A673 (cell line): ENCODE measurements at regions not wholly inside any gene's neighbourhood (a gene's known extent, or its start where the extent isn't known, plus 50 kb on each side); places are given as distances from the start of the nearest gene placed in this dataset.

Experiments used
- BruUV-seq: library from RNA; stranded (reverse); fragments of 400-500 nt; replicated peaks from 2 replicates; lab custom pipeline; 2021; lab: Mats Ljungman, UMichigan
- CTCF ChIA-PET: fragments of 300-600 bp; sonication (Branson Sonifier 250); formaldehyde crosslinking; loops from one replicate; lab custom pipeline; 2022; ENCODE audit warnings: antibody characterized with exemption; lab: Charles Lee
- POLR2A ChIA-PET: fragments of 300-600 bp; sonication (Branson Sonifier 250); formaldehyde crosslinking; loops from one replicate; lab custom pipeline; 2022; ENCODE audit warnings: antibody characterized with exemption; ENCODE audit not compliant: low non-redundant PET; lab: Charles Lee
- DNase-seq: peaks from one replicate; pipeline ENCODE4 v3.0.0-alpha.2; 2015; ENCODE audit warnings: low spot score
- H3K27ac ChIP-seq: fragments of 200-600 bp; sonication (generic); 2 replicates; pipeline ENCODE4 v1.5.1; 2016; ENCODE audit warnings: mixed run types, low read depth, mild to moderate bottlenecking, mixed read lengths, antibody characterized with exemption, low read length; ENCODE audit not compliant: poor library complexity, severe bottlenecking
- H3K27me3 ChIP-seq: fragments of 200-600 bp; sonication (generic); replicated peaks from 2 replicates; pipeline ENCODE4 v1.6.1; 2017; ENCODE audit warnings: mixed run types, low read depth, mild to moderate bottlenecking, mixed read lengths, antibody characterized with exemption, low read length; ENCODE audit not compliant: insufficient read depth, poor library complexity
- H3K36me3 ChIP-seq: fragments of 200-600 bp; sonication (generic); 2 replicates; pipeline ENCODE4 v1.6.1; 2016; ENCODE audit warnings: mixed run types, mild to moderate bottlenecking, mixed read lengths, antibody characterized with exemption, low read length; ENCODE audit not compliant: insufficient read depth, poor library complexity, severe bottlenecking
- H3K4me1 ChIP-seq: fragments of 200-600 bp; sonication (generic); 2 replicates; pipeline ENCODE4 v1.6.1; 2017; ENCODE audit warnings: mixed run types, mild to moderate bottlenecking, mixed read lengths, antibody characterized with exemption, low read length; ENCODE audit not compliant: insufficient read depth, poor library complexity, severe bottlenecking
- H3K4me3 ChIP-seq: fragments of 200-600 bp; sonication (generic); 2 replicates; pipeline ENCODE4 v1.5.1; 2016; ENCODE audit warnings: low read depth, mixed run types, mild to moderate bottlenecking, mixed read lengths, low read length; ENCODE audit not compliant: poor library complexity, severe bottlenecking
- H3K9me3 ChIP-seq: fragments of 200-600 bp; sonication (generic); 2 replicates; pipeline ENCODE4 v1.6.1; 2016; ENCODE audit warnings: mixed run types, low read depth, mild to moderate bottlenecking, mixed read lengths, antibody characterized with exemption, low read length; ENCODE audit not compliant: poor library complexity, severe bottlenecking
- EZH2 ChIP-seq: fragments of 200-600 bp; sonication (generic); IDR thresholded peaks from 2 replicates; pipeline ENCODE4 v1.6.1; 2017; ENCODE audit warnings: borderline replicate concordance, low read depth, mild to moderate bottlenecking, mixed read lengths, antibody characterized with exemption, low read length; ENCODE audit not compliant: poor library complexity, severe bottlenecking
- intact Hi-C: fragments of 100-400 bp; cut with micrococcal nuclease; formaldehyde crosslinking; loops from one replicate; pipeline ENCODE4 v1.10.0; 2022; ENCODE audit not compliant: unreplicated experiment
- TF ChIP-seq, protein P1 (sequence below): fragments of 300-800, 200-600 bp; sonication (generic); conservative IDR thresholded peaks from 2 replicates; pipeline ENCODE4 v1.5.1; 2017; ENCODE audit warnings: low read depth, mild to moderate bottlenecking, antibody characterized with exemption, low read length, moderate library complexity, mixed read lengths

DNA sequence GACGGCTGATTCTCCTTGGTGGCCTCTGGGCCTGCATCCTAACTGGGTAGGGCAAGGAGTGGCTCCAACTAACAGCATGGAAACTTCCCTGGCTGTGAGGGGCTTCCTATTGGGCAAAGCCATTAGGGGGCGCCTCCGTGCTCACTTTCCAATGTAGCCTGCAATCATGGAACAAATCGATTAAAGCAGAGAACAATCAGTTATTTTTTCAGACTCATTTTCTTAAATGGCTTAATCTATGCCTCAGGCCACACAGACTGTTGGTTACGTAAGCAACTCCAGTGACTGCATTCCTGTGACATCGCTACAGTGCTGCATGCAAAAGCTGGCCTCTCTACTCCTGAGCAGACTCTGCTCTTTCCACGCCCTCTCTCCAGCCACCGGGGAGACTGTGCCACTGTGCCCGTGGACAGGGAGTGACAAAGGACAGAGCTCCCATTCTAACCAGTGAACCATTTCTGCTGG is 278.9 kb downstream of the KLF13 start:
- Histone ChIP-seq H3K4me3 (no peak overlapping the region), H3K36me3 (no peaks in the 10 kb centered on the region), H3K27ac (no peak overlapping the region), H3K4me1 (no peaks in the 10 kb centered on the region), H3K9me3 (no peaks in the 10 kb centered on the region), H3K27me3 (no peaks in the 10 kb centered on the region)
- ChIA-PET CTCF (no interaction called here), POLR2A (no interaction called here)
- DNase-seq: peak; percentile 15
- TF ChIP-seq, protein P1, sequence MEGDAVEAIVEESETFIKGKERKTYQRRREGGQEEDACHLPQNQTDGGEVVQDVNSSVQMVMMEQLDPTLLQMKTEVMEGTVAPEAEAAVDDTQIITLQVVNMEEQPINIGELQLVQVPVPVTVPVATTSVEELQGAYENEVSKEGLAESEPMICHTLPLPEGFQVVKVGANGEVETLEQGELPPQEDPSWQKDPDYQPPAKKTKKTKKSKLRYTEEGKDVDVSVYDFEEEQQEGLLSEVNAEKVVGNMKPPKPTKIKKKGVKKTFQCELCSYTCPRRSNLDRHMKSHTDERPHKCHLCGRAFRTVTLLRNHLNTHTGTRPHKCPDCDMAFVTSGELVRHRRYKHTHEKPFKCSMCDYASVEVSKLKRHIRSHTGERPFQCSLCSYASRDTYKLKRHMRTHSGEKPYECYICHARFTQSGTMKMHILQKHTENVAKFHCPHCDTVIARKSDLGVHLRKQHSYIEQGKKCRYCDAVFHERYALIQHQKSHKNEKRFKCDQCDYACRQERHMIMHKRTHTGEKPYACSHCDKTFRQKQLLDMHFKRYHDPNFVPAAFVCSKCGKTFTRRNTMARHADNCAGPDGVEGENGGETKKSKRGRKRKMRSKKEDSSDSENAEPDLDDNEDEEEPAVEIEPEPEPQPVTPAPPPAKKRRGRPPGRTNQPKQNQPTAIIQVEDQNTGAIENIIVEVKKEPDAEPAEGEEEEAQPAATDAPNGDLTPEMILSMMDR: peak; percentile 49
- no peak for TF ChIP-seq EZH2
- BruUV-seq: no TSS peak
- intact Hi-C loops: no loop called here

DNA sequence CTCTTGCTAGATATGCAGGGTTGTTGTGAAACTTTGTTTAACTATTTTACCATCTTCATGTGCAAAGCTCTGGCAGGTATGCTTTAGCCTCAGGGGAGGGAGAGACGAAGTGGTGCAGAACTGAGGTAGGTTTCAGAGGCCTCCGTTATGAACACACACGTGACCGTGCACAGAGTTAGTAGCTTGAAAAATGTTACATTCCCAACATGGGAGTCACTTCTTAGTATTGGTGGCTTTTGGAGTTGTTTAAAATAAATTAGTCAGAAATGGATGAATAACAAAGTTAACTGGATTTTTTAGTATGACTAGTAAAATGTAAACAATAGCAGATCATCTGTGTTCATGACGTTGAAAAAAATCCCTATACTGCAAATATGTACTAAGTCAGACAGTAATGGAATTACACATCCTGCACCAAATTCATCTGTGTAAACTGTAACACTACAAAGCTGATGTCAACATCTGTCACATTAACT is 279.6 kb downstream of the KLF13 start:
- Histone ChIP-seq H3K27ac (no peak overlapping the region), H3K36me3 (no peaks in the 10 kb centered on the region), H3K27me3 (no peaks in the 10 kb centered on the region), H3K4me3 (no peak overlapping the region), H3K9me3 (no peaks in the 10 kb centered on the region), H3K4me1 (no peaks in the 10 kb centered on the region)
- no TSS peak for BruUV-seq
- intact Hi-C loops: no loop called here
- ChIA-PET CTCF (no interaction called here), POLR2A (no interaction called here)
- TF ChIP-seq EZH2: no peak
- TF ChIP-seq, protein P1: no peak
- DNase-seq: no peak

DNA sequence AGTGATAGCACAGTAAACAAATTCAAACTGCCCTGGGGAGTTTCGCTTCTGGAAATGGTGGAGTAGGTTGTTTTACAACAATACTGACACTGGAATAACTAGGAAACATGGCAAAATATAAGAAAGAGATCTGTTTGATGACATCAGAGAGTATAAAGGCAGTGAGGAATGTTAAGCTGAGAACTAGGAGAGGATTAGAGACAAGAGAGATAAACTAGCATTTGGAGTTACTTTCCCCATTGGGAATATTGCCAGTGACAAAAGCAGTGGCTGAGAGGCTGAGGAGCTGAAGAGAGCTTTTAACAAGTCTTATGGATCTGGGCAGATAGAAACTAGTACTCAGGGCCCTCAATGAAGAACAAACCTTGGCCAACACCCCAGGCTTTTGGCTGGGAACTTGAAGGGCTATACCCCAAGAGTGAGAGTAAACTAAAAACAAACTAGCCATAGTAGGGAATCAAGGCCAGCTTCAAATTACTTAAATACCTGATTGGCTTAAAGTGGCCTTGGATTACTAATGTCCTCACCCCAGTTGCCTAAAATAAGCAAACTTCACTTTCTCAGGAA is 280.4 kb downstream of the KLF13 start:
- H3K27ac ChIP-seq: no peak overlapping the region
- ChIA-PET CTCF (no interaction called here), POLR2A (no interaction called here)
- no peak for DNase-seq
- TF ChIP-seq, protein P1: no peak
- no peak for TF ChIP-seq EZH2
- H3K27me3 ChIP-seq: no peaks in the 10 kb centered on the region
- BruUV-seq: no TSS peak
- no peaks in the 10 kb centered on the region for H3K36me3 ChIP-seq
- H3K9me3 ChIP-seq: no peaks in the 10 kb centered on the region
- H3K4me1 ChIP-seq: no peaks in the 10 kb centered on the region
- intact Hi-C loops: no loop called here
- H3K4me3 ChIP-seq: no peak overlapping the region
